SK-N-SH treated with all-trans-retinoic acid at 6 μM for 48 hours (cell line): ENCODE measurements at regions not wholly inside any gene's neighbourhood (a gene's known extent, or its start where the extent isn't known, plus 50 kb on each side); places are given as distances from the start of the nearest gene placed in this dataset.
A peak's percentile ranks its signal among the peaks of the same experiment; 100 is the strongest.

Experiments used
- ATAC-seq: fragments of 200-7000 bp; cut with Tn5 transposase; 3 replicates; pipeline ENCODE4 v1.9.1; 2020; ENCODE audit warnings: mild to moderate bottlenecking, moderate library complexity
- ARNTL ChIP-seq: fragments of 450-650 bp; formaldehyde crosslinking; IDR thresholded peaks from 2 replicates; pipeline ENCODE4 v1.5.0; 2020; ENCODE audit warnings: low read depth, mild to moderate bottlenecking, moderate library complexity, borderline replicate concordance
- BACH2 ChIP-seq: fragments of 250-450 bp; sonication (Bioruptor Pico); IDR thresholded peaks from 2 replicates; pipeline ENCODE4 v1.9.0; 2021; ENCODE audit warnings: mild to moderate bottlenecking, borderline replicate concordance
- CSDC2 ChIP-seq: fragments of 250-450 bp; sonication (Bioruptor Pico); IDR thresholded peaks from 2 replicates; pipeline ENCODE4 v1.5.0; 2020; ENCODE audit warnings: mild to moderate bottlenecking, moderate library complexity
- ESRRG ChIP-seq: fragments of 250-450 bp; sonication (Bioruptor Pico); IDR thresholded peaks from 2 replicates; pipeline ENCODE4 v1.6.1; 2021; ENCODE audit warnings: mild to moderate bottlenecking
- GLIS3 ChIP-seq: fragments of 250-450 bp; sonication (Bioruptor Pico); IDR thresholded peaks from 2 replicates; pipeline ENCODE4 v1.5.0; 2020; ENCODE audit warnings: mild to moderate bottlenecking, moderate library complexity
- ISL1 ChIP-seq: fragments of 250-450 bp; sonication (Bioruptor Pico); IDR thresholded peaks from 2 replicates; pipeline ENCODE4 v2.1.2; 2022; ENCODE audit warnings: mild to moderate bottlenecking, moderate library complexity
- OSR1 ChIP-seq: fragments of 250-450 bp; sonication (Bioruptor Pico); IDR thresholded peaks from 2 replicates; pipeline ENCODE4 v1.8.0; 2022; ENCODE audit warnings: moderate library complexity, mild to moderate bottlenecking, inconsistent platforms
- PPARA ChIP-seq: fragments of 250-450 bp; sonication (Bioruptor Pico); IDR thresholded peaks from 2 replicates; pipeline ENCODE4 v1.5.0; 2020; ENCODE audit warnings: mild to moderate bottlenecking, borderline replicate concordance
- RARB ChIP-seq: fragments of 250-450 bp; sonication (Bioruptor Pico); IDR thresholded peaks from 2 replicates; pipeline ENCODE4 v1.8.0; 2021; ENCODE audit warnings: mild to moderate bottlenecking, moderate library complexity
- SNAI2 ChIP-seq: fragments of 250-450 bp; sonication (Bioruptor Pico); IDR thresholded peaks from 2 replicates; pipeline ENCODE4 v1.5.0; 2020; ENCODE audit warnings: mild to moderate bottlenecking, moderate library complexity
- TCF4 ChIP-seq: fragments of 250-450 bp; sonication (Bioruptor Pico); IDR thresholded peaks from 2 replicates; pipeline ENCODE4 v1.8.0; 2021; ENCODE audit warnings: mild to moderate bottlenecking, moderate library complexity, borderline replicate concordance
- TOX ChIP-seq: fragments of 250-450 bp; sonication (Bioruptor Pico); IDR thresholded peaks from 2 replicates; pipeline ENCODE4 v1.8.0; 2021; ENCODE audit warnings: mild to moderate bottlenecking, moderate library complexity, borderline replicate concordance
- ZFP3 ChIP-seq: fragments of 250-450 bp; sonication (Bioruptor Pico); IDR thresholded peaks from 2 replicates; pipeline ENCODE4 v1.5.0; 2020; ENCODE audit warnings: mild to moderate bottlenecking, moderate library complexity
- ZFP30 ChIP-seq: fragments of 450-650 bp; formaldehyde crosslinking; IDR thresholded peaks from 2 replicates; pipeline ENCODE4 v1.5.0; 2022; ENCODE audit warnings: mild to moderate bottlenecking, moderate library complexity
- ZNF565 ChIP-seq: fragments of 450-650 bp; formaldehyde crosslinking; conservative IDR thresholded peaks from 2 replicates; pipeline ENCODE4 v1.5.0; 2020; ENCODE audit warnings: low read depth, mild to moderate bottlenecking, moderate library complexity
- ZNF70 ChIP-seq: fragments of 450-650 bp; formaldehyde crosslinking; IDR thresholded peaks from 2 replicates; pipeline ENCODE4 v1.5.0; 2020; ENCODE audit warnings: mild to moderate bottlenecking, moderate library complexity
- ZNF8 ChIP-seq: fragments of 450-650 bp; formaldehyde crosslinking; IDR thresholded peaks from 2 replicates; pipeline ENCODE4 v1.5.0; 2020; ENCODE audit warnings: mild to moderate bottlenecking, moderate library complexity
- TF ChIP-seq, protein P1 (sequence below): fragments of 250-450 bp; sonication (Bioruptor Pico); IDR thresholded peaks from 2 replicates; pipeline ENCODE4 v1.5.0; 2020; ENCODE audit warnings: mild to moderate bottlenecking, moderate library complexity
- TF ChIP-seq, protein P2 (sequence below): fragments of 250-450 bp; sonication (Bioruptor Pico); IDR thresholded peaks from 2 replicates; pipeline ENCODE4 v1.5.1; 2021; ENCODE audit warnings: mild to moderate bottlenecking, moderate library complexity
- TF ChIP-seq, protein P3 (sequence below): fragments of 250-450 bp; sonication (Bioruptor Pico); IDR thresholded peaks from 2 replicates; pipeline ENCODE4 v1.5.1; 2020; ENCODE audit warnings: low read depth, mild to moderate bottlenecking, moderate library complexity

DNA sequence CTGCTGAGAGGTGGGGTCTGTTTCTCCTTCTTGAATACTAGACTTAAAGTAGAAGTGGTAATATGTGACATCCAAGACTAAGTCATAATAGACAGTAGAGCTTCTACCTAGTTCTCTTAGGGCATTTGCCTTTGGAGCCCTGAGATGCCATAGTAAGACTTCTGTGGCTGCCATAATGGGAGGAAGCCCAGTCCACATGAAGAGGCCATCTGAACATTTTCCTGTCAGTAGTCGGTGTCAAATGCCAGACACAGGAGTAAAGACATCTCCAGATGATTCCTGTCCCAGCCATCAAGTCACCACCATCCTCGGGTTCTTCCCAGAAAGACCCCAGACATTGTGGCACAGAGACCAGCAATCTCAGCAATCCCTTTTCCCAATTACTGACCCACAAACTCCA is 58.1 kb upstream of the IRX6 start:
- ATAC-seq, result no peak
- TF ChIP-seq RARB (CRISPR knock-in tag) (no peak), ZNF565 (CRISPR knock-in tag) (peak; percentile 92)
- TF ChIP-seq, all 23 proteins: peak for 1

DNA sequence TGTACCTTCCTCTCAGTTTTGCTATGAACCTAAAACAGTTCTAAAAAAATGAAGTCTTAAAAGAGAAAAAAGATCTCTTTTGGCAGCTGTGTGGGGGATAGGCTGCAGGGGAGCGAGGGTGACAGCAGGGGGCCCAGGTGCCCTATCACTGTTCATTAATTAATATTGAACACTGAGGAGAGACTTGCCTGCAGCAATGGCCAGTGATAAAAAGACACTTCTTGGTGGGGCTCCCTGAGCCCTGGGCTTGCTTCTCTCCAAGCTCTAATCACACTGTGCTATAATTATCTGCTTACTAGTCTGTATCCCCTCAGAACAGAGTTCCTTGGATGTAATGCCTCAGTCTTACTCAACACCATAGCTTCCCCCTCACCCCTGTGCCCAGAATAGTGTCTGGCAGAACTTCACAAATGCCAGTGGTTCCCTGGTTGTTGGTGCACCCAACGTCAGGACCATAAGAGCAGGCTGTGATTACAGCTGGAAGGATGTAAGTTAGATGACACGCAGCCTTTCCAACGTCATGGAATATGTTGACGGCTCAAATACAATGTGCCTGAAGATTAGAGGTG is 52.0 kb upstream of the IRX6 start:
- ATAC-seq, result no peak
- TF ChIP-seq ZFP3 (CRISPR knock-in tag) (no peak), GLIS3 (no peak), TCF4 (CRISPR knock-in tag) (no peak), ZNF8 (CRISPR knock-in tag) (no peak), OSR1 (CRISPR knock-in tag) (no peak), SNAI2 (CRISPR knock-in tag) (no peak), ZFP30 (CRISPR knock-in tag) (no peak), CSDC2 (no peak)
- TF ChIP-seq, protein P1, sequence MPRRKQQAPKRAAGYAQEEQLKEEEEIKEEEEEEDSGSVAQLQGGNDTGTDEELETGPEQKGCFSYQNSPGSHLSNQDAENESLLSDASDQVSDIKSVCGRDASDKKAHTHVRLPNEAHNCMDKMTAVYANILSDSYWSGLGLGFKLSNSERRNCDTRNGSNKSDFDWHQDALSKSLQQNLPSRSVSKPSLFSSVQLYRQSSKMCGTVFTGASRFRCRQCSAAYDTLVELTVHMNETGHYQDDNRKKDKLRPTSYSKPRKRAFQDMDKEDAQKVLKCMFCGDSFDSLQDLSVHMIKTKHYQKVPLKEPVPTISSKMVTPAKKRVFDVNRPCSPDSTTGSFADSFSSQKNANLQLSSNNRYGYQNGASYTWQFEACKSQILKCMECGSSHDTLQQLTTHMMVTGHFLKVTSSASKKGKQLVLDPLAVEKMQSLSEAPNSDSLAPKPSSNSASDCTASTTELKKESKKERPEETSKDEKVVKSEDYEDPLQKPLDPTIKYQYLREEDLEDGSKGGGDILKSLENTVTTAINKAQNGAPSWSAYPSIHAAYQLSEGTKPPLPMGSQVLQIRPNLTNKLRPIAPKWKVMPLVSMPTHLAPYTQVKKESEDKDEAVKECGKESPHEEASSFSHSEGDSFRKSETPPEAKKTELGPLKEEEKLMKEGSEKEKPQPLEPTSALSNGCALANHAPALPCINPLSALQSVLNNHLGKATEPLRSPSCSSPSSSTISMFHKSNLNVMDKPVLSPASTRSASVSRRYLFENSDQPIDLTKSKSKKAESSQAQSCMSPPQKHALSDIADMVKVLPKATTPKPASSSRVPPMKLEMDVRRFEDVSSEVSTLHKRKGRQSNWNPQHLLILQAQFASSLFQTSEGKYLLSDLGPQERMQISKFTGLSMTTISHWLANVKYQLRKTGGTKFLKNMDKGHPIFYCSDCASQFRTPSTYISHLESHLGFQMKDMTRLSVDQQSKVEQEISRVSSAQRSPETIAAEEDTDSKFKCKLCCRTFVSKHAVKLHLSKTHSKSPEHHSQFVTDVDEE, result no peak

GRCh38 chr16:55272744-55273143 is 51.3 kb upstream of the IRX6 start:
- no peak for TF ChIP-seq PPARA (CRISPR knock-in tag)
- TF ChIP-seq SNAI2 (CRISPR knock-in tag), result no peak
- TF ChIP-seq BACH2, result no peak
- no peak for TF ChIP-seq ZNF8 (CRISPR knock-in tag)
- no peak for TF ChIP-seq GLIS3
- TF ChIP-seq TCF4 (CRISPR knock-in tag), result no peak
- TF ChIP-seq ZNF70 (CRISPR knock-in tag), result no peak
- TF ChIP-seq ZFP3 (CRISPR knock-in tag), result no peak
- TF ChIP-seq, protein P2, sequence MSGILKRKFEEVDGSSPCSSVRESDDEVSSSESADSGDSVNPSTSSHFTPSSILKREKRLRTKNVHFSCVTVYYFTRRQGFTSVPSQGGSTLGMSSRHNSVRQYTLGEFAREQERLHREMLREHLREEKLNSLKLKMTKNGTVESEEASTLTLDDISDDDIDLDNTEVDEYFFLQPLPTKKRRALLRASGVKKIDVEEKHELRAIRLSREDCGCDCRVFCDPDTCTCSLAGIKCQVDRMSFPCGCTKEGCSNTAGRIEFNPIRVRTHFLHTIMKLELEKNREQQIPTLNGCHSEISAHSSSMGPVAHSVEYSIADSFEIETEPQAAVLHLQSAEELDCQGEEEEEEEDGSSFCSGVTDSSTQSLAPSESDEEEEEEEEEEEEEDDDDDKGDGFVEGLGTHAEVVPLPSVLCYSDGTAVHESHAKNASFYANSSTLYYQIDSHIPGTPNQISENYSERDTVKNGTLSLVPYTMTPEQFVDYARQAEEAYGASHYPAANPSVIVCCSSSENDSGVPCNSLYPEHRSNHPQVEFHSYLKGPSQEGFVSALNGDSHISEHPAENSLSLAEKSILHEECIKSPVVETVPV (CRISPR knock-in tag), result no peak
- TF ChIP-seq, protein P1, result no peak
- TF ChIP-seq ARNTL, result no peak
- no peak for TF ChIP-seq CSDC2
- TF ChIP-seq ESRRG (CRISPR knock-in tag), result no peak
- no peak for TF ChIP-seq RARB (CRISPR knock-in tag)
- TF ChIP-seq TOX, result no peak
- no peak for TF ChIP-seq OSR1 (CRISPR knock-in tag)
- TF ChIP-seq, protein P3, sequence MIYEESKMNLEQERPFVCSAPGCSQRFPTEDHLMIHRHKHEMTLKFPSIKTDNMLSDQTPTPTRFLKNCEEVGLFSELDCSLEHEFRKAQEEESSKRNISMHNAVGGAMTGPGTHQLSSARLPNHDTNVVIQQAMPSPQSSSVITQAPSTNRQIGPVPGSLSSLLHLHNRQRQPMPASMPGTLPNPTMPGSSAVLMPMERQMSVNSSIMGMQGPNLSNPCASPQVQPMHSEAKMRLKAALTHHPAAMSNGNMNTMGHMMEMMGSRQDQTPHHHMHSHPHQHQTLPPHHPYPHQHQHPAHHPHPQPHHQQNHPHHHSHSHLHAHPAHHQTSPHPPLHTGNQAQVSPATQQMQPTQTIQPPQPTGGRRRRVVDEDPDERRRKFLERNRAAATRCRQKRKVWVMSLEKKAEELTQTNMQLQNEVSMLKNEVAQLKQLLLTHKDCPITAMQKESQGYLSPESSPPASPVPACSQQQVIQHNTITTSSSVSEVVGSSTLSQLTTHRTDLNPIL, result no peak
- no peak for TF ChIP-seq ISL1 (CRISPR knock-in tag)
- ATAC-seq, result no peak

- TF ChIP-seq BACH2 (no peak), SNAI2 (CRISPR knock-in tag) (no peak)
- TF ChIP-seq, protein P1, result no peak
- no peak for ATAC-seq
Observed at GRCh38 chr16:55273356-55273755, 50.6 kb upstream of the IRX6 start.
